Skeletal muscle tissue (tissue), 3 donors: ENCODE measurements at regions not wholly inside any gene's neighbourhood (a gene's known extent, or its start where the extent isn't known, plus 50 kb on each side); places are given as distances from the start of the nearest gene placed in this dataset.

Experiments used
- H3K27ac ChIP-seq: one replicate; pipeline ENCODE4 v1.7.0; 2013; ENCODE audit warnings: mild to moderate bottlenecking, low read depth, low read length, inconsistent platforms
- H3K27me3 ChIP-seq, 3 donors: one replicate each; pipeline ENCODE4 v1.7.0; 2013; ENCODE audit warnings: low read length in 3 of 3; ENCODE audit not compliant: control insufficient read depth in 3 of 3, insufficient read depth in 3 of 3
- H3K36me3 ChIP-seq, 3 donors: one replicate each; pipeline ENCODE4 v1.7.0; 2013; ENCODE audit warnings: low read length in 3 of 3; ENCODE audit not compliant: control insufficient read depth in 3 of 3, insufficient read depth in 3 of 3
- H3K4me1 ChIP-seq, 3 donors: one replicate each; pipeline ENCODE4 v1.7.0; 2013; ENCODE audit warnings: low read length in 3 of 3, mild to moderate bottlenecking in 3 of 3; ENCODE audit not compliant: control insufficient read depth in 3 of 3, insufficient read depth in 3 of 3
- H3K4me3 ChIP-seq, 3 donors: one replicate each; pipeline ENCODE4 v1.7.0; 2013; ENCODE audit warnings: low read length in 3 of 3
- H3K9ac ChIP-seq, 3 donors: one replicate each; pipeline ENCODE4 v1.7.0; 2013; ENCODE audit warnings: low read length in 3 of 3, mild to moderate bottlenecking in 3 of 3, moderate library complexity in 2 of 3, low read depth in 1 of 3
- H3K9me3 ChIP-seq, 3 donors: one replicate each; pipeline ENCODE4 v1.7.0; 2013; ENCODE audit warnings: low read length in 3 of 3; ENCODE audit not compliant: control insufficient read depth in 3 of 3
- donor health status: Osteomylitis.

DNA sequence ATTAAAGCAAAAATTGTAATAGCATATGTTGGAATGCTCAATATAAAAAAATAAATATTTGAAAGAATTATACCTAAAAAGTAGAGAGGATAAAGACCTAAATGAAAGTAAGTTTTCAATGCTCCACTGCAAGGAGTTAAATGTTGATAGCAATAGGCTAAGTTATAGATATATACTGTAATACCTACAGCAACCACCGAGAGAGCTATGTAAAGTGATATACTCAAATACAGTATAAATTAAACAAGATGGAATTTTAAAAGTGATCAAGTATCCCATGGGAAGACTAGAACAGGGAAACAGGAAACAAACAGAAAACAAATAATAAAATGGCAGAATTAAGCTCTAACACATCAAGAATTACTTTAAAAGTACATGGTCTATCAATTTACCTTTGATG, 73.9 kb downstream of the CASP3 start:
- Histone ChIP-seq H3K9ac (no peak overlapping the region), H3K27ac (no peak overlapping the region), H3K4me3 (no peak overlapping the region), H3K4me1 (no peaks in the 10 kb centered on the region), H3K9me3 (no peaks in the 10 kb centered on the region), H3K36me3 (no peaks in the 10 kb centered on the region), H3K27me3 (no peaks in the 10 kb centered on the region)

DNA sequence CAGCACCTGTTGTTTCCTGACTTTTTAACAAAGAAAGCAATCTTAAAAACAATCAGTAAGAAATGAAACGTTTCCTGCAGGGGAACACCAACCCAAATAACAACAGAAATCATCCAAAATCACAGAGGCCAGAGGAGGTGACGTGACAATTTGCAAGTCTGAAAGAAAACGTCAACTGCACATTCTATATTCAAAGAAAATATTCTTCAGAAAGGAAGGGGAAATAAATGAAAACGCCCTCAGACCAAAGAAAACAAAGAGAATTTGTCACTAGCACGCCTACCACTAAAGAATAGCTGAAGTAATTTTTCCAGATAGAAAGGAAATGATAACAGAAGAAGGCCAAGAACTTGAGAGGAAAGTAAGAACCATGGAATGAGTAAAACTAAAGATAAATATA, 74.4 kb downstream of the CASP3 start:
- Histone ChIP-seq H3K4me3 (no peak overlapping the region), H3K4me1 (no peaks in the 10 kb centered on the region), H3K9me3 (no peaks in the 10 kb centered on the region), H3K27me3 (no peaks in the 10 kb centered on the region), H3K27ac (no peak overlapping the region), H3K9ac (no peak overlapping the region), H3K36me3 (no peaks in the 10 kb centered on the region)

DNA sequence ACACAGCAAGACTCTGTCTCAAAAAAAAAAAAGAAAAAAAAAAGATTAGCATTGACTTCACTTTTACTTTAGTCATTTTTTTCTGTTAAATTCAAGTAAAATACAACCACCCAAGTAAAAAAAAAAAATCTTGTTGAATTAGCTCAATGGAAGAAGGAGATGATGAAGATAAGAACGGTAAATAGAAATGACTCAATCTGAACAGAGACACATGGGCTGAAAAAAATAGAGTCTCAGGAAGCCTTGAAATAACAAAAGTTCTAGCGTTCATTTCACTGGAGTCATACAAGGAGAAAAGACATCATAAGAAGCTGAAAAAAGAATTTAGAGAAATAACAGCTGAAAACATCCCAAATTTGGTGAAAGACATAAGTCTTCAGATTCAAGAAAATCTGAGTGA, 75.5 kb downstream of the CASP3 start:
- Histone ChIP-seq H3K4me3 (no peak overlapping the region), H3K4me1 (no peaks in the 10 kb centered on the region), H3K9ac (no peak overlapping the region), H3K9me3 (no peaks in the 10 kb centered on the region), H3K27ac (no peak overlapping the region), H3K36me3 (no peaks in the 10 kb centered on the region), H3K27me3 (no peaks in the 10 kb centered on the region)

DNA sequence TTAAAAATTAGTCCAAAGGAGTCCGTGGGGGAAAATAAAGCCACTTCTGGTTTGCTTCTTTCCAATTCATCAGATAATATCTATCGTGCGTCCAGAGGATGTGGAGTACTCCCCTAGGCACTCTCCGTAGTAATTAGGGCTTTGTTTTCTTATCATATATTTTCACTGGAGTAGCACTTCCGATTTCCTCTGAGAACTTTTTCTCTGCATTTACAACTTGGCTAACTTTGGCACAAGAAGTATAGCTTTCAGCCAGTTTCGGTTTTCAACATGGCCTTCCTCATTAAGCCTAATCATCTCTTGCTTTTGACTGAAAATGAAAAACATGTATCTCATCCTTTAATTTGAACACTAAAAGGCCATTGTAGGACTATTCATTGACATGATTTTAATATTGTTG, 80.5 kb downstream of the CASP3 start:
- Histone ChIP-seq H3K9me3 (no peaks in the 10 kb centered on the region), H3K9ac (no peak overlapping the region), H3K4me1 (no peaks in the 10 kb centered on the region), H3K36me3 (no peaks in the 10 kb centered on the region), H3K27ac (no peak overlapping the region), H3K27me3 (no peaks in the 10 kb centered on the region), H3K4me3 (no peak overlapping the region)

DNA sequence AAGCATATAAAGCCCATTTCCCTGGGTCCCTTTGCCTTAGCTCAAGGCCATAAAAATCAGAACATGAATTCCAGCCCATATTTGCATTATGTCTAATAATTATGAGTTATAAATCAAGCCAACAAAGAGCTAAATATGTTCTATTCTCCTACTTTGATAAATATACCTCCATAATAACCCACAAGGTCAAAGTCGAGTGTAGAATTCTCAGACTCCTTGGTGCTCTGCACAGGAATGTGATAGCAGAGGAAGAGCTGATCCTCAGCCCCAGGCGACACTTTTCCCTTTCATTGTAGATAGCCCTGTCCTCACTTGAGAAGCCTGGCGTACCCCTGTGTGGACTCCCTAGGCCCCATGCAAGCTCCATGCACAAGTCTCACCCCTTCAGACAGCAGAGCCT, 85.6 kb downstream of the CASP3 start:
- Histone ChIP-seq H3K9ac (no peak overlapping the region), H3K9me3 (no peaks in the 10 kb centered on the region), H3K4me1 (no peaks in the 10 kb centered on the region), H3K4me3 (no peak overlapping the region), H3K27me3 (no peaks in the 10 kb centered on the region), H3K36me3 (no peaks in the 10 kb centered on the region), H3K27ac (no peak overlapping the region)

DNA sequence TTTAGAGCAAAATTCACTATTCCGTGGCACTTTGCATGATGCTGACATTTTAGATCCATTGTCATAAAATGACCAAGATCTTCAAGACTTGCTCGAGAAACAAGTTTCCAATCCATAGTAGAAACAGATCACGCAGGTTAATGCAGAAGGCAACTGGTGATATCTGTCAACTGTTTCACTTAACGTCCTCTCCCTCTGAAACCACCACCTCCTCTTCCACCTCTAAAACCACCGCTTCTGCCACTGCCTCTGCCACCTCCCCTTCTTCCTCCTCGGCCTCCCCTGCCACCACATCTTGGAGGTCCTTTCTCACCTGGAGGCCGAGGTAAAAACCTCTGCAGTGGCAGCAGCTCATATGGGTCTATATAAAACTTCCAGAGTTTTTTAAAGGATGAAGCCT, 84.6 kb upstream of the IRF2 start:
- H3K9me3 ChIP-seq, result no peaks in the 10 kb centered on the region
- no peak overlapping the region for H3K27ac ChIP-seq
- no peaks in the 10 kb centered on the region for H3K4me1 ChIP-seq
- H3K4me3 ChIP-seq, result no peak overlapping the region
- no peaks in the 10 kb centered on the region for H3K27me3 ChIP-seq
- H3K9ac ChIP-seq, result no peak overlapping the region
- no peaks in the 10 kb centered on the region for H3K36me3 ChIP-seq

DNA sequence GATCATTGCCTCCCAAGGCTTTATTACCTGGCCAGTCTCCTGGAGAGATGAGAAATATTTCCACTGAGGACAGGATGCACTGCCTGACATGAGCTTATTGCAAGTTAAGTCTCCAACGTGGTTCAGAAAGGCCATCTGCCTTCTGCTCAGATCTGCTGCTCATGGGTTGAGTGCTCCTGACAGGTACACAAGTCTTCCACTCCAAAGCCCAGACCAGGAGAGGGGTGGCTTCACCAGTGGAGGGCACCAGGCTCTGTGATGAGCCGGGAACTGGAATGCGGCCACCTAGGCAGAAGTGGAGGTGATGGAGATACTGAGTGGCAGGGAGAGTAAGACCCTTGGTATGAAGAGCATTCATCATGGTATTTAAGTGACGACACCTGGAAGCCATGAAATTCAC, 79.5 kb upstream of the IRF2 start:
- Histone ChIP-seq H3K4me1 (no peaks in the 10 kb centered on the region), H3K9me3 (no peaks in the 10 kb centered on the region), H3K4me3 (no peak overlapping the region), H3K36me3 (no peaks in the 10 kb centered on the region), H3K27ac (no peak overlapping the region), H3K9ac (no peak overlapping the region), H3K27me3 (no peaks in the 10 kb centered on the region)

DNA sequence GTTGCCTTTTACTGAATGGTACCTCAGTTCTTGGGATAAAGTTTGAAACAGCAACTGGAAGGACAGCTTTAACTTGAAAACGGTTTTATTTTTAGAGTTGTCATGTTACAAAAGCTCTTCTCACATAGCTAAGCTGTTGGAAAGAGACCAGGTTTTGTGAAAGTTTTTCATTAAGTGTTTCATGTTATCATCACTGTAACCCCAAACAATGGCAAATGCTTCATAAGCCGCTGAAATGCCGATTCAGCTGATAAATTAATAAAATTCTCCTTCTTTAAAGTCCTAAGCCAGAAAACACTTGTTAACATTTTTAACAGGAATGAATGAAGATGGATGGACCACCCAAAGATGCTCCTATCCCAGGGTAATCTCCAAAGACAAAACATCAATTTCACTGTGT, 76.1 kb upstream of the IRF2 start:
- Histone ChIP-seq H3K27me3 (peaks cover 0 to 11% (median 0%) of the 10 kb centered on the region in 3 donors), H3K9ac (no peak overlapping the region), H3K36me3 (no peaks in the 10 kb centered on the region), H3K27ac (no peak overlapping the region), H3K9me3 (no peaks in the 10 kb centered on the region), H3K4me3 (no peak overlapping the region), H3K4me1 (no peaks in the 10 kb centered on the region)

- no peaks in the 10 kb centered on the region for H3K9me3 ChIP-seq
These were observed 74.4 kb upstream of the IRF2 start for GRCh38 chr4:184548648-184549341.

GRCh38 chr4:184548316-184548647, 73.9 kb upstream of the IRF2 start:
- Histone ChIP-seq H3K4me3 (peak overlapping the region in 1 of 3 donors; percentile 57), H3K9me3 (no peaks in the 10 kb centered on the region), H3K4me1 (no peaks in the 10 kb centered on the region), H3K36me3 (no peaks in the 10 kb centered on the region), H3K27me3 (peaks cover 0 to 11% (median 0%) of the 10 kb centered on the region in 3 donors), H3K27ac (no peak overlapping the region), H3K9ac (no peak overlapping the region)

More at GRCh38 chr4:184548648-184549341, 74.4 kb upstream of the IRF2 start:
- peak overlapping the region in 1 of 3 donors; percentile 57 for H3K4me3 ChIP-seq
- H3K9ac ChIP-seq, result no peak overlapping the region
- H3K36me3 ChIP-seq, result no peaks in the 10 kb centered on the region
- no peak overlapping the region for H3K27ac ChIP-seq
- no peaks in the 10 kb centered on the region for H3K4me1 ChIP-seq
- peaks cover 0 to 11% (median 0%) of the 10 kb centered on the region in 3 donors for H3K27me3 ChIP-seq
